ENCODE measurements at regions not wholly inside any gene's neighbourhood (a gene's known extent, or its start where the extent isn't known, plus 50 kb on each side); places are given as distances from the start of the nearest gene placed in this dataset.
A peak's percentile ranks its signal among the peaks of the same experiment; 100 is the strongest.

DNA sequence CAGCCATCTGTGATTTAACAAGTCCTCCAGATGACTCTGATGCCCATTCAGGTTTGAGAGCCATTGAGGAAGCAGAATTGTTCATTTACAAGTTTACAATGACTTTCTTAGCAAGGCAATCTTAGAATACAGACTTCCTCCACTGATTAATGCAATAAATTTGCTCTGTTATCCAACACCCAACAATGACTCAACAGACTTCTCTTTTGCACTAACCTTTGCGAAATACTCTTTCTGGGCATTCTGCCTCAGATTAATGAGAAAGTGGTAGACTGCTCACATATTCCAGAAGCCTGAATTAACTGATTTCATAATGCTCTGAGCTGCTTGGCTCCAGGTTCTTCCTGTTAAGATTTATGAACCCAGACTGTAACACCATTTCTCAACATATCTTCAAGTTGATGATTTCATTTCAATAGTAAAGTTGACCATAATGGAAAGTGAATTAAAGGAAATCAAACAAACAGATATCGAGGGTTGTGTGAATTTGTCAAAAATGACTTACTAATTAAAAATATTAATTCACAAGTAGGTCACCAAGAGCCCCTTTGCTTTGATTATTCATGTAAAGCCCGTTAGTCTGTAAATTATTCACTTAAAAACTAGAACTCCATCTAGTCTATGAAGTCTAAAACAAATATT is 70.5 kb upstream of the BLID start:
- H3K4me1 ChIP-seq, result no peaks in the 10 kb centered on the region
- peak in 2 of 4 donors; percentile 28 to 57 for ATAC-seq
- H3K36me3 ChIP-seq, result no peaks in the 10 kb centered on the region
- no peak for FAIRE-seq
- no peak for DNase-seq
- H3K27me3 ChIP-seq, result no peaks in the 10 kb centered on the region
- H3K4me3 ChIP-seq, result no peak overlapping the region
- TF ChIP-seq, protein P1, sequence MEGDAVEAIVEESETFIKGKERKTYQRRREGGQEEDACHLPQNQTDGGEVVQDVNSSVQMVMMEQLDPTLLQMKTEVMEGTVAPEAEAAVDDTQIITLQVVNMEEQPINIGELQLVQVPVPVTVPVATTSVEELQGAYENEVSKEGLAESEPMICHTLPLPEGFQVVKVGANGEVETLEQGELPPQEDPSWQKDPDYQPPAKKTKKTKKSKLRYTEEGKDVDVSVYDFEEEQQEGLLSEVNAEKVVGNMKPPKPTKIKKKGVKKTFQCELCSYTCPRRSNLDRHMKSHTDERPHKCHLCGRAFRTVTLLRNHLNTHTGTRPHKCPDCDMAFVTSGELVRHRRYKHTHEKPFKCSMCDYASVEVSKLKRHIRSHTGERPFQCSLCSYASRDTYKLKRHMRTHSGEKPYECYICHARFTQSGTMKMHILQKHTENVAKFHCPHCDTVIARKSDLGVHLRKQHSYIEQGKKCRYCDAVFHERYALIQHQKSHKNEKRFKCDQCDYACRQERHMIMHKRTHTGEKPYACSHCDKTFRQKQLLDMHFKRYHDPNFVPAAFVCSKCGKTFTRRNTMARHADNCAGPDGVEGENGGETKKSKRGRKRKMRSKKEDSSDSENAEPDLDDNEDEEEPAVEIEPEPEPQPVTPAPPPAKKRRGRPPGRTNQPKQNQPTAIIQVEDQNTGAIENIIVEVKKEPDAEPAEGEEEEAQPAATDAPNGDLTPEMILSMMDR (IDR thresholded peaks at IDR 0.05), result no peak
- 50 to 59% methylated on average over 3 of the region's 3 CpGs for WGBS, 2 donors
- no peaks in the 10 kb centered on the region for H3K9me3 ChIP-seq
- intact Hi-C loops (cut with DNase I), result no loop called here
- H3K27ac ChIP-seq, result no peak overlapping the region

DNA sequence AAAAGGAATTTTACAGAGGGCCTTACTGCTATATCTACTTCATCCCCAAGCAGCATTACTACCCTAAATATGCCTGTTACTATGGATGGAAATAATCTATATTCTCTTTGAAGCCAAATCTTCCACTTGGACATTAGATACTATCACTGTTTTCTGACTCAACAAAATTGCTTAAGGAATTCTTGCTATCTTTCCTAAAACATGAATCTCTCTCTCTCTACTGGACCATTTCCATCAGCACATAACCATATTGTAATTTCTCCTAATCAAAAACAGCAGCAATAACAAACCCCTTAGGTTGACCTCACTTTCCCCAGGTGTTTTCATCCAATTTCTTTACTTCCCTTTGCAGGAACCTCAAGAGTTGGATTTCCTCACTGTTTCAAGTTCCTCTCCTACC is 67.9 kb upstream of the BLID start:
- H3K36me3 ChIP-seq, result no peaks in the 10 kb centered on the region
- intact Hi-C loops (cut with DNase I), result no loop called here
- FAIRE-seq, result no peak

DNA sequence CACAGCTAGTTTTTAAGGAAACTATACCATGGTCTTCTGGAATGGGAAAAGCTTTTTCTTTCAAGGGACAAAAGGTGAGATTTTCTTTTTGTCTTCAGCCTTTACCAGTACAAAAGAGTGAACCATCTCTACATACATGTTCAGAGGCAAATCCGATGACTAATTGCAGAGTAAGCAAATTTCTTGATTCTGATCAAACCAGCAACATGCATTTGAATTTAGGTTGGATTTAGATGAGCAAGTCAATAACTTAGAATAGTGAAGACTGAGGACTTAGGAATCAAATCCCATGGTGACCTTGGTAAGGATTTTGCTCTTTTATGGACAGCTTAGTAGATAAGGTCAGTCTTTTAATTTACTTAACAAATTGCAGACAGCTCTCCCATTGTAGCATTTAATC is 65.9 kb upstream of the BLID start:
- Histone ChIP-seq H3K27ac (no peak overlapping the region), H3K4me3 (no peak overlapping the region), H3K4me1 (no peaks in the 10 kb centered on the region), H3K9me3 (no peaks in the 10 kb centered on the region), H3K36me3 (no peaks in the 10 kb centered on the region), H3K27me3 (no peaks in the 10 kb centered on the region)
- TF ChIP-seq, protein P1 (IDR thresholded peaks at IDR 0.05), result no peak
- 69 to 78% methylated on average over 1 of the region's 1 CpG for WGBS, 2 donors
- no peak for DNase-seq
- intact Hi-C loops (cut with DNase I), result no loop called here
- FAIRE-seq, result no peak
- ATAC-seq, result no peak

More for the DNA sequence above, 67.9 kb upstream of the BLID start:
- Histone ChIP-seq H3K4me3 (no peak overlapping the region), H3K27ac (no peak overlapping the region), H3K27me3 (no peaks in the 10 kb centered on the region), H3K4me1 (no peaks in the 10 kb centered on the region), H3K9me3 (no peaks in the 10 kb centered on the region)
- no peak for DNase-seq
- TF ChIP-seq, protein P1 (IDR thresholded peaks at IDR 0.05), result no peak
- no peak for ATAC-seq

DNA sequence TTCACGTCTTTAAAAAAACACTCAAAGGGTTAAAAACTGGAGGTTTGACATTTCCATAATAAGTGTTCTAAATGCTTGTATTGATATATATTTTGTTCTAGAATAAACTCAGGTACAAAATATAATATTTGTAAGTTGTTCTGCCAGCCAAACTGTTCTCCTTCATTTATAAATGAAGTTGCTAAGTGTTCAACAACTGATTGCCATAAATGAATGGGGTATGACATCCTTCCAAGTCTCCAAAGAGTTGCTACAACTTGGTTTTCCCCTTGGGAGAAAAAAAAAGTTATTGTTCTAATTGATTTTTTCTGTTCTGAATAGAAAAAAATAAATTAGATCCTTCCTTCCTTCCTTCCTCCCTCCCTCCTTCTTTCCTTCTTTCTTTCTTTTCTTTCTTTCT is 65.4 kb upstream of the BLID start:
- ATAC-seq (no peak), FAIRE-seq (no peak), DNase-seq (no peak)
- intact Hi-C loops (cut with DNase I), result no loop called here
- H3K4me1 ChIP-seq, result no peaks in the 10 kb centered on the region
- H3K27ac ChIP-seq, result no peak overlapping the region
- H3K4me3 ChIP-seq, result no peak overlapping the region
- no peaks in the 10 kb centered on the region for H3K9me3 ChIP-seq
- TF ChIP-seq, protein P1 (IDR thresholded peaks at IDR 0.05), result no peak
- 49 to 65% methylated on average over 1 of the region's 1 CpG for WGBS, 2 donors
- no peaks in the 10 kb centered on the region for H3K36me3 ChIP-seq
- no peaks in the 10 kb centered on the region for H3K27me3 ChIP-seq

DNA sequence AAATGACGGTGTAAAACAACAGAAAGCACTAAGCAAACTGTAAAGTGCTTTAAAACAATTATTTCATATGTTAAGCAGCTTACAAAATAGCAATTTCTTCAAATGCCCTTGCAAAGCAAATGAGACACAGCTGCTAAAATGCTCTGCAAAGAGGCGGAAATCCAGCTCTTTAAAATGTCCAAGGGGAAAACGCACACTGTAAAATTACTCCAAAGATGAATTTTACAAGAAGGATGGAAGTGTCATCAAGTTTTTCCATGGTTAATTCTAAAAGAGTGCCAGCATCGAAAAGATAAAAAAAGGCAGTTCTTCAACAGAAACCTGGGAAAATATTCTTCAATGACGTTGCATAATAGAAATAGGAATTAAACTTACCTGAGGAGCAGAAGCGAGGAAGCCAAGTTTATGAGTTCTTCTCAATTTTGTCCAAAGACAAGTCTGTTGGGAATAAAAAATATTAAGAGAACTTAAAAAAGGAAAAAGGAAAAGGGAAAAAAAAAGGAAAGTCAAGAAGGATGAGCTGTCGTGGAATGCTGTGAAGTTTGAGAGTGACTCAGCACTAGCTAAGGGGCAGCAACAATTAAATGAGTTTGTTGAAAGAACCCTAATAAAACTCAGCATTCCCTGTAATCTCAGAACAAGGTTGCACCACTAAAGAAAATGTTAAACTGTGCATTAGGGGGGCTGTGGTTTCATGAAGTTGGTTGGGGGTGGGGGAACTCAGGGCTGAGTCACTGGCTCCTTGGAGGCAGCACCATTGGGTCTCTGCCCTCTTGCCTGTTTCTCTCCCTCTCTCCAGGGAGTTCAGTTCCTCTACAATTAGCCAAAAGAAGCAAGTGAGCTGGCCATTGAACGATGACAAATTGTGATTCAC is 64.2 kb upstream of the BLID start:
- no peak overlapping the region for H3K27ac ChIP-seq
- DNase-seq (no peak), FAIRE-seq (no peak), ATAC-seq (no peak)
- no peak overlapping the region for H3K4me3 ChIP-seq
- H3K9me3 ChIP-seq, result no peaks in the 10 kb centered on the region
- no peaks in the 10 kb centered on the region for H3K4me1 ChIP-seq
- no peaks in the 10 kb centered on the region for H3K36me3 ChIP-seq
- 66 to 70% methylated on average over 8 of the region's 8 CpGs for WGBS, 2 donors
- intact Hi-C loops (cut with DNase I), result no loop called here
- TF ChIP-seq, protein P1 (IDR thresholded peaks at IDR 0.05), result no peak
- no peaks in the 10 kb centered on the region for H3K27me3 ChIP-seq
